ENCODE measurements at regions not wholly inside any gene's neighbourhood (a gene's known extent, or its start where the extent isn't known, plus 50 kb on each side); places are given as distances from the start of the nearest gene placed in this dataset.
"Not testable (repeated sequence)": the region's sequence is repeated elsewhere in the genome, so short reads cannot be mapped to it uniquely, and the experiment has no call there.

DNA sequence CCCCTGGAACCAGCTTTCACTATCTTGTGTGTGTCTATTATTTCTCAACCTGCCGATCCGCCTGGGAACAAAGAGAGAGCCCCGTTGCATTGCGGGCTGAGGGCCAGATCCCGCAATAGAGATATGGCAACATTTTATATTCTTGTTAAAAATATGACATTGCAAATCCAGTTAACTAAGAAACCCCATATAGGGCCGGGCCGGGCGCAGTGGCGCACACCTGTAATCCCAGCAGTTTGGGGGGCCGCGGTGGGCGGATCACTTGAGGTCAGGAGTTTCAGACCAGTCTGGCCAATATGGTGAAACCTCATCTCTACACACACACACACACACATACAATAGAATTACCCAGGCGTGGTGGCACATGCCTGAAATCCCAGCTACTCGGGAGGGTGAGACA, 1708.4 kb upstream of the IGFBP7 start:
- H3K27ac ChIP-seq (ENCODE audit: extremely low read depth, low read depth, low read length); POLR2A ChIA-PET; CTCF ChIA-PET; H3K4me1 ChIP-seq (ENCODE audit: control insufficient read depth, insufficient read depth, low read length); H3K9me3 ChIP-seq (ENCODE audit: control insufficient read depth, insufficient read depth, low read depth, low read length); H3K4me3 ChIP-seq (ENCODE audit: low read depth, low read length); H3K36me3 ChIP-seq (ENCODE audit: control insufficient read depth in 2 of 2, insufficient read depth in 1 of 2, low read length in 2 of 2): not testable (repeated sequence)

DNA sequence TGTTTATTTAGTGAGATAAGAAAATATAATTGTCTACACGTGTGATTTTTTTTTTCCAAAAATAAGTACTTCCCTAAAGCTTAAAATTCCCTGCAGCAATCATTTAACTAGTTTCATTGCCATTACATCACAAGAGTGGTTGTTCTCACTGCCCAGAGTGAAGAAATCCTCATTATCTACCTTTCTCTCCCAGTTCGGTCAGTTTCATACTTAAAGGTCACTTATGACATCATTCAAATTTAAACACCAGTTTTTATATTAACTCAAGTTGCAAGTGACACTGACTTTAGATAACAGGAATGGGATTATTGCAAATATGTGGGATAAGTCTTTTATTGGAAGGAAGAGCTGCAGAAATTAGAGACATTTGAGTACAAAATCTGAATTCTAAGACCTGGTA, 1699.8 kb upstream of the IGFBP7 start:
- no peak overlapping the region for H3K27ac ChIP-seq (ENCODE audit: extremely low read depth, low read depth, low read length)
- no peak overlapping the region for H3K4me3 ChIP-seq (ENCODE audit: low read depth, low read length)
- H3K36me3 ChIP-seq (ENCODE audit: control insufficient read depth in 2 of 2, insufficient read depth in 1 of 2, low read length in 2 of 2) = no peaks in the 10 kb centered on the region
- ChIA-PET CTCF (no interaction called here), POLR2A (no interaction called here)
- H3K4me1 ChIP-seq (ENCODE audit: control insufficient read depth, insufficient read depth, low read length) = no peaks in the 10 kb centered on the region
- no peaks in the 10 kb centered on the region for H3K9me3 ChIP-seq (ENCODE audit: control insufficient read depth, insufficient read depth, low read depth, low read length)
- no peak for TF ChIP-seq FEZF1 (tag by site-specific recombination; IDR thresholded peaks at IDR 0.05)
- no peak for TF ChIP-seq ZNF571 (tag by site-specific recombination; IDR thresholded peaks at IDR 0.05)
- TF ChIP-seq ZBTB21 (tag by site-specific recombination; IDR thresholded peaks at IDR 0.05) = no peak
- TF ChIP-seq ZNF10 (tag by site-specific recombination; IDR thresholded peaks at IDR 0.05) = no peak
- TF ChIP-seq OSR2 (tag by site-specific recombination; IDR thresholded peaks at IDR 0.05) = no peak
- TF ChIP-seq, protein P1, sequence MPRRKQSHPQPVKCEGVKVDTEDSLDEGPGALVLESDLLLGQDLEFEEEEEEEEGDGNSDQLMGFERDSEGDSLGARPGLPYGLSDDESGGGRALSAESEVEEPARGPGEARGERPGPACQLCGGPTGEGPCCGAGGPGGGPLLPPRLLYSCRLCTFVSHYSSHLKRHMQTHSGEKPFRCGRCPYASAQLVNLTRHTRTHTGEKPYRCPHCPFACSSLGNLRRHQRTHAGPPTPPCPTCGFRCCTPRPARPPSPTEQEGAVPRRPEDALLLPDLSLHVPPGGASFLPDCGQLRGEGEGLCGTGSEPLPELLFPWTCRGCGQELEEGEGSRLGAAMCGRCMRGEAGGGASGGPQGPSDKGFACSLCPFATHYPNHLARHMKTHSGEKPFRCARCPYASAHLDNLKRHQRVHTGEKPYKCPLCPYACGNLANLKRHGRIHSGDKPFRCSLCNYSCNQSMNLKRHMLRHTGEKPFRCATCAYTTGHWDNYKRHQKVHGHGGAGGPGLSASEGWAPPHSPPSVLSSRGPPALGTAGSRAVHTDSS (tag by site-specific recombination; IDR thresholded peaks at IDR 0.05) = no peak
- TF ChIP-seq, protein P2, sequence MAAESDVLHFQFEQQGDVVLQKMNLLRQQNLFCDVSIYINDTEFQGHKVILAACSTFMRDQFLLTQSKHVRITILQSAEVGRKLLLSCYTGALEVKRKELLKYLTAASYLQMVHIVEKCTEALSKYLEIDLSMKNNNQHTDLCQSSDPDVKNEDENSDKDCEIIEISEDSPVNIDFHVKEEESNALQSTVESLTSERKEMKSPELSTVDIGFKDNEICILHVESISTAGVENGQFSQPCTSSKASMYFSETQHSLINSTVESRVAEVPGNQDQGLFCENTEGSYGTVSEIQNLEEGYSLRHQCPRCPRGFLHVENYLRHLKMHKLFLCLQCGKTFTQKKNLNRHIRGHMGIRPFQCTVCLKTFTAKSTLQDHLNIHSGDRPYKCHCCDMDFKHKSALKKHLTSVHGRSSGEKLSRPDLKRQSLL (tag by site-specific recombination; IDR thresholded peaks at IDR 0.05) = no peak
- TF ChIP-seq ZNF664 (tag by site-specific recombination; IDR thresholded peaks at IDR 0.05) = no peak
- no peak for TF ChIP-seq ZNF830 (tag by site-specific recombination; IDR thresholded peaks at IDR 0.05; ENCODE audit: low read depth)
- no peak for TF ChIP-seq HIC1 (tag by site-specific recombination; IDR thresholded peaks at IDR 0.05)
- TF ChIP-seq ZNF341 (tag by site-specific recombination; IDR thresholded peaks at IDR 0.05; ENCODE audit: low read depth) = no peak
- TF ChIP-seq, protein P3, sequence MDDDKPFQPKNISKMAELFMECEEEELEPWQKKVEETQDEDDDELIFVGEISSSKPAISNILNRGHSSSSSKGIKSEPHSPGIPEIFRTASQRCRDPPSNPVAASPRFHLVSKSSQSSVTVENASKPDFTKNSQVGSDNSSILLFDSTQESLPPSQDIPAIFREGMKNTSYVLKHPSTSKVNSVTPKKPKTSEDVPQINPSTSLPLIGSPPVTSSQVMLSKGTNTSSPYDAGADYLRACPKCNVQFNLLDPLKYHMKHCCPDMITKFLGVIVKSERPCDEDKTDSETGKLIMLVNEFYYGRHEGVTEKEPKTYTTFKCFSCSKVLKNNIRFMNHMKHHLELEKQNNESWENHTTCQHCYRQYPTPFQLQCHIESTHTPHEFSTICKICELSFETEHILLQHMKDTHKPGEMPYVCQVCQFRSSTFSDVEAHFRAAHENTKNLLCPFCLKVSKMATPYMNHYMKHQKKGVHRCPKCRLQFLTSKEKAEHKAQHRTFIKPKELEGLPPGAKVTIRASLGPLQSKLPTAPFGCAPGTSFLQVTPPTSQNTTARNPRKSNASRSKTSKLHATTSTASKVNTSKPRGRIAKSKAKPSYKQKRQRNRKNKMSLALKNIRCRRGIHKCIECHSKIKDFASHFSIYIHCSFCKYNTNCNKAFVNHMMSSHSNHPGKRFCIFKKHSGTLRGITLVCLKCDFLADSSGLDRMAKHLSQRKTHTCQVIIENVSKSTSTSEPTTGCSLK (tag by site-specific recombination; IDR thresholded peaks at IDR 0.05) = no peak
- TF ChIP-seq ZFP41 (tag by site-specific recombination; IDR thresholded peaks at IDR 0.05; ENCODE audit: borderline replicate concordance) = no peak
- TF ChIP-seq ZNF707 (tag by site-specific recombination; IDR thresholded peaks at IDR 0.05) = no peak

DNA sequence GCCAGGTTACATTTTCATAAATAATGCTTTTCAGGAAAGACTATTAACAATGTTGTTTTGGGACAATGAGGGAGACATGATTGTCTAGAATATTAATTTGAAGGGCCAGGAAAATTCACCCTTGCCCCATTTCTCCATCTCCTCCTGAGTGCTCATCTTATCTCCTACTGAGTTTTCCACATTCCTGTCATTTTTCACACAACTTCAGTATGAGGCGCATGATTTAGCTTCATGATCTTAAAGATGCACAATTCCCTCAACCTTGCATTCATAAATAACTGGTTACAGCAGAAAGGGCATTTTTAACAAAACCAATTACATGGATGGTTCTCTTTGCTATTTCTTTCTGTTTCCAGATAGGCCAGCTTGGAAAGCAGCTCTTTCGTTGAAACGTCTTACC, 1699.2 kb upstream of the IGFBP7 start:
- ChIA-PET CTCF (no interaction called here), POLR2A (no interaction called here)
- H3K4me1 ChIP-seq (ENCODE audit: control insufficient read depth, insufficient read depth, low read length) = no peaks in the 10 kb centered on the region
- no peak overlapping the region for H3K27ac ChIP-seq (ENCODE audit: extremely low read depth, low read depth, low read length)
- no peaks in the 10 kb centered on the region for H3K9me3 ChIP-seq (ENCODE audit: control insufficient read depth, insufficient read depth, low read depth, low read length)
- H3K36me3 ChIP-seq (ENCODE audit: control insufficient read depth in 2 of 2, insufficient read depth in 1 of 2, low read length in 2 of 2) = no peaks in the 10 kb centered on the region
- H3K4me3 ChIP-seq (ENCODE audit: low read depth, low read length) = no peak overlapping the region
- TF ChIP-seq, protein P4, sequence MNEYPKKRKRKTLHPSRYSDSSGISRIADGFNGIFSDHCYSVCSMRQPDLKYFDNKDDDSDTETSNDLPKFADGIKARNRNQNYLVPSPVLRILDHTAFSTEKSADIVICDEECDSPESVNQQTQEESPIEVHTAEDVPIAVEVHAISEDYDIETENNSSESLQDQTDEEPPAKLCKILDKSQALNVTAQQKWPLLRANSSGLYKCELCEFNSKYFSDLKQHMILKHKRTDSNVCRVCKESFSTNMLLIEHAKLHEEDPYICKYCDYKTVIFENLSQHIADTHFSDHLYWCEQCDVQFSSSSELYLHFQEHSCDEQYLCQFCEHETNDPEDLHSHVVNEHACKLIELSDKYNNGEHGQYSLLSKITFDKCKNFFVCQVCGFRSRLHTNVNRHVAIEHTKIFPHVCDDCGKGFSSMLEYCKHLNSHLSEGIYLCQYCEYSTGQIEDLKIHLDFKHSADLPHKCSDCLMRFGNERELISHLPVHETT (tag by site-specific recombination; IDR thresholded peaks at IDR 0.05) = no peak
- TF ChIP-seq PATZ1 (tag by site-specific recombination; IDR thresholded peaks at IDR 0.05) (no peak), ZSCAN5A (tag by site-specific recombination; IDR thresholded peaks at IDR 0.05) (no peak), TRIM28 (IDR thresholded peaks at IDR 0.05; ENCODE audit: borderline replicate concordance, low read length) (no peak), ZNF223 (tag by site-specific recombination; IDR thresholded peaks at IDR 0.05) (no peak), ZNF837 (tag by site-specific recombination; IDR thresholded peaks at IDR 0.05) (no peak), KLF1 (tag by site-specific recombination; IDR thresholded peaks at IDR 0.05) (no peak)
